KG1 (cell line): ENCODE measurements at regions not wholly inside any gene's neighbourhood (a gene's known extent, or its start where the extent isn't known, plus 50 kb on each side); places are given as distances from the start of the nearest gene placed in this dataset.
"Not testable (repeated sequence)": the region's sequence is repeated elsewhere in the genome, so short reads cannot be mapped to it uniquely, and the experiment has no call there.

ENCODE experiments used
- DNase-seq: peaks from one replicate; lab custom pipeline; 2025; lab: John Stamatoyannopoulos, UW

DNA sequence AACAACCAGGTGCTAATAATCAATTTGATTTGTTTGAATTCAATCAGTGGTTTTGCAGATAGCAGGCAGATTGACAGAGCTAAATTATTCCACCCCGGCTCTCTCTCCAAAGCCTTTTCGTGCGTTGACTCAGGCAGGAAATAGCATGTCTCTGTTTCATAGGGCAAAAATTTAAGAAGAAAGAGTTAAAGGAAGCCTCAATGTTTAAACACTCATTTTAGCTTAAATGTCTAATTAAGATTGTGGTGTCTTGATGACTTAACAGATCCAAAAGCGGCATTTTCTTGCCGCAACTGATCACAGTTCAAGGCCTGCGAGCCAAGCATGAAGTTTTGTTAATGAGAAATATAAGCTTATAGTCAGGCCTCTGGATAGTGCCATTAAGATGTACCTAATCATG lies 1051.1 kb upstream of the AUTS2 start:
- no peak for DNase-seq

DNA sequence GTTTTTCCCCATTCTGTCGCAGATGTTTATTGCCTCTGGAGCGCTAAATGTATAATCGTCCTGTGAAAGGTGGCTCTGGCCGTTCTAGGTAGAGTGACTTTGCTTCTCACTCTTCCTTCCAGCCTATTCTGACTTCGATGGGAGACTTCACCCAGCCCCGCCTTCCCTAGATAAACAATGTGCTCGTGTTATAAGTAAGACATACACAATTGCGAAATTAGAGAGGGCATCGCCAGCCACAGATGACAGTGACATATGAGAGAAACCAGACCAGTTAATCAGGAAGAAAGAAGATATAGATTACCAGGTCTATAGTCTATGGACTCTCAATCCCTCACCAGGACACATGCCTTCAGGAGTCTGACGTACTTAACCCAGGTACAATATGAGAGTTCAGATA lies 1050.5 kb upstream of the AUTS2 start:
- no peak for DNase-seq

DNA sequence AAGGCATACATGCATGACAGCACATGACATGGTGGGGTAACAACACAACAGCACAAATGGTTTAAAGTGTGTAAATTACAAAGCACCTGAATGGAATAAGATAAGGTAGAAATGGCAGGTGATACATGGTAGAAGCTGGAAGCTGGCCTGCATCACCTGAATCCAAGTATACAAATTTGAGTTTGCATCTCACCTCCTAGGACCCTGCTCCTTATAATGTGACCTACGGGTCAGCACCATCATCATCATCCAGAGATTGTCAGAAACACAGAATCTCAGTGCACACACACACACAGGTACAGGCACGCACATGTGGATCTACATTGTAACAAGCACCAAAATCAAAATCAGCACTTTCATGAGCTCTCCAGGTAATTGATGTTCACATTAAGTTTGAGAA lies 1048.2 kb upstream of the AUTS2 start:
- DNase-seq, result no peak

GRCh38 chr7:68550635-68551034 lies 1047.6 kb upstream of the AUTS2 start:
- no peak for DNase-seq

GRCh38 chr7:68556537-68556936 lies 1041.7 kb upstream of the AUTS2 start:
- DNase-seq, result no peak

GRCh38 chr7:68559518-68559917 lies 1038.8 kb upstream of the AUTS2 start:
- no peak for DNase-seq

- DNase-seq, result no peak
These were observed 1035.9 kb upstream of the AUTS2 start for GRCh38 chr7:68562323-68562899.

GRCh38 chr7:68564306-68565135 lies 1033.8 kb upstream of the AUTS2 start:
- no peak for DNase-seq

DNA sequence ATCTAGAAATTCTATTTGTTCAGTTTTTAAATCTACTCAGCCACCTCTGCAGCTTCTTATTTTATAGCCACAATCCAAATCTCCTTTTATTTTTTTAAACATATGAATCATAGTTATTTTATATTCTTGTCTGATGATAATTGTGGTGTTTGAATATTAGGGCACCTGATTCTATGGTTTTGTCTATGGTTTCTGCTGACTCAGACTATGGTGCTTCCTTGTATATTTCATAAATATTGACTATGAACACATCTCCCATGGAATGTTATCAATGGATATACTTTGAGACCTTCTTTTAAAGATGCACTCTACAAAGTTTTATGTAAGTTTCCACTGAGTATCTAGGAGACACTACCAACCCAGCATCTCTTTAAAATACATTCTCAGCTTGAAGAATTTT lies 1027.0 kb upstream of the AUTS2 start:
- no peak for DNase-seq

GRCh38 chr7:68573271-68574005 lies 1024.8 kb upstream of the AUTS2 start:
- DNase-seq, result no peak

DNA sequence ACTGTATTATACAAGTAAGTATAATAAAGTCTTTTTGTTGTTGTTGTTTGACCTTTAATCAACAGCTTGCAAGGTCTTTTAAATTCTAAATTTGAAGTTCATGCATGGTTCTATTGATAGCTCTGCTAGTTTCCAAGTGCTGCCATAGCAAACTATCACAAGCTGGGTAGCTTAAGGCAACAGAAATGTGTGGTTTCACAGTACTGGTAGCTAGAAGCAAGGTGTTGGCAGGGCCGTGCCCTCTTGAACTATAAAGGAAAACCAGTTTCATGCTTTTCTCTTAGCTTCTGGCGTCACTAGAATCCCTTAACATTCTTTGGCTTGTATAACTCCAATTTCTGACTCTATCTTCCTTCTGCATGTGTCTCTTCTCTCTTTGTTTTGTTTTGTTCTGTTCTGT lies 1021.9 kb upstream of the AUTS2 start:
- DNase-seq, result no peak

- DNase-seq, result no peak
These were observed 1016.9 kb upstream of the AUTS2 start for GRCh38 chr7:68581417-68581816.

DNA sequence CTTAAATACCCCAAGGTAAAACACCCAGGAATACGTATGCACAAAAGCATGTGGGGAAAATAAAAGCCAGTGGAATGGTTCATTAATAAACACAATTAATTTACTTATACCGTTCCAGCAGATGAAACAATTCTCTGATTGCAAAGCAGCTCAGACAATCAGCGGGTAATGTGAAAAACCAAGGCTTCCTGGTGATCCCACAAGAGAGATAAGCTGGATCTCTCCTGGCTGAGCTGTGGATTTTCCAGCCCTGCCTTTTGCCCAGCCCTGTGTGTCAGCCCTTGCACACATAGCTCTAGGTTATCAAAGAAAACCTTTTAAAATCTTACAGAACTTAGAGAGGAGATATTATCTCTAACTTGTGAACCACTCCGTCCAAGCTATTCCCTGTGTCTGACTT lies 1010.7 kb upstream of the AUTS2 start:
- DNase-seq, result no peak

DNA sequence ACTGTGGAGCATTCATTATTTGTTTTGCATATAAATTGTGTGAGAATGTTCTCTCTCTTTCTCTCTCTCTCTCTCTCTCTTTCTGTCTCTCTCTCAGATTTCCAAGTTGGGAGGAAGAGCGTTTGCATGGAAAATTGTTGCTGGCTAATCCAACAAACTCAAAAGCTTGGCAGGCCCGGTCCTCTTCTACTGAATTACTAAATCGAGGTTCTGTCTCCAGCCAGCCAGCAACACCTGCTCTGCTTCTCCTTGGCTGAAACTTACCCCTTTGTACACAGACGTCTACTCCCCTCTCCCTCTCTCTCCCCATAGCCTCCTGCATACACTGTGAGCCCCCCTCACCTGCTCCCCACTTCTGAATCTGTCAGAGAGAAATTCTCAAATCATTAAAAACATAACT lies 996.4 kb upstream of the AUTS2 start:
- DNase-seq, result no peak

DNA sequence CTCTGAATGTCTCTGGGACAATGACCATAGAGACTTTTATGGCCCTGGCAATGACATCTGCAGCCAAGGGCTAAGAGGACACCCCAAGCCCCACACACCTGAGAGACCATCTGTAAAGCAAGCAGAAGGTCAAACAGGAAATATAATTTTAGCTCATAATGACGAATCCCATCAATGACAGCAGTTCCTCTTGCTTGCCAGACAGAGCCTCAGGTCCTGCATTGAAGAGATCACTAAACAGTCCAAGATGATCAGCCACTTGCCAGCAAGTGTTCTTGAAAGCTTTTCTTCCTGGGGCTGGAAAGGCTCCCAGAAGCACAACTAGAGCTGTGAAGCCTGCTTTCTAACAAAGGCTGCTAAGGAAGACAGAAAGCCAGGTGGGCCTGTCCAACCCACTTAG lies 993.7 kb upstream of the AUTS2 start:
- no peak for DNase-seq

DNA sequence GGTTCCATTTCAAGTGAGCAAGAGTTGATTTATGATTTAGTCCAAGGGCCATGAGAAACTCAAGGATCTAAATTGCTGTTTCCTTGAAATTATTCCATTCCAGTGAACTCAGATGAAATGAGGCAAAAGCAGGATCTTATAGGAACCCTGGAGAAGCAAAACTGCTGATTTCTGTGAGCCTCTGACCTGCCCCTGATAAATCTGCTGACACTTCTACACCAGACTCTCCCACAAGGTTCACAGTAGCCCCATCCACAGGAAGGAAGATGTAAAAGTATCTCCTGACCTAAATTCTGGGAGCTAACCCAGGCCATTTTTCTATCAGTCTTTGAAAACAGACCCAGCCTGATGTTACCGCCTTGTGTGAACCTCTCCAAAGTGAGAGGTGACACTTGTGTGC lies 987.6 kb upstream of the AUTS2 start:
- no peak for DNase-seq

DNA sequence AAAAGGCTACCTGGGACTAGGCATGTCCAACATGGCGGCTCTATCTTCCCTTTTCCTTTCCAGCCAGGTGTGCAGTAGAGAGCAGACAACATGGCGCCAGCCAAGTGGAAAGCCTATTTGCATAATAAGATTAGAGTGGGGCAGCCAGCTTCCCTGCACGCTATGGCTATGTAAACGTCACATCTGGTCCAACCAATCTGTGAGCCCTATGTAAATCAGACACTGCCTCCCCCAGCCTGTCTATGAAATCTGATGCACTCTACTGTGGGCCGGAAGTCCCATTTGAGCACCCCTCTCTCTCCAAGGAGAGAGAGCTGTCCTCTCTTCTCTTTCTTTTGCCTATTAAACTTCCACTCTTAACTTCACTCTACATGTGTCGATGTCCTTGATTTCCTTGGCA lies 984.9 kb upstream of the AUTS2 start:
- DNase-seq, result no peak

DNA sequence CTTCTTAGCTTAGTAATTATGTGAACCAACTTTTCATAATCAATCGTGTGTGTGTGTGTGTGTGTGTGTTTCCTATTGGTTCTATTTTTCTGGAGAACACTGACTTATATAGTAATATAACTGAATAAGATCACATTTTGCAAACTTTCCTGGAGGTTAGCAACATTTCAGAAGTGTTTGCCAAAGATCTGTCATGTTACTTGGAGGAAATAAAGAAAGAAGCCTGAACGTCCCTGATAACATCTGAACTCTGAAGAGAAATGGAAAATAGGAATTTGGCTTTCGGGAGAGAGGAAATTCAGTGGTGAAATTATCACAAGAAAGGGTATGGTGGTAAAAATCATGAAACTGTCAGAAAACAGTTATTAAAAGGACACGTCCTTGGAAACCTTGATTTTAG lies 984.4 kb upstream of the AUTS2 start:
- no peak for DNase-seq

GRCh38 chr7:68619526-68619925 lies 978.7 kb upstream of the AUTS2 start:
- no peak for DNase-seq

DNA sequence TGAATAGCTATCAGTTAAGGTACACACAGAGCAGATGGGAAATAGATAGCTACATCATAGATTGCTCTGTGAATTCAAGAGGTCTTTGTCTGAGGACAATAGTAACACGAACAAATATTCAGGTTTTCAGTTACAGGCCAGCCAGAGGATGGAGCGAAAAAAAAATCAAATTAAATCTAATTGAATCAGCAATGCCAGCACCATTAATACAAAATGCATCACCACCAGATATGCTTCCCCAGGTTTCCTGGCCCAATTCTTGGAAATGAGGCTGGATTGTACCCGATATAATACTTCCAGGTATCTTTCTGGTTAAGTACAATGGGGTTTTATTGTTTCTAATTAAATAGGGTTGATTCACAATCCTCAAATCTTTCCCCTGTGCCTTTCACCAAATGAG lies 975.8 kb upstream of the AUTS2 start:
- DNase-seq, result no peak

GRCh38 chr7:68623030-68623429 lies 975.2 kb upstream of the AUTS2 start:
- DNase-seq, result no peak

- no peak for DNase-seq
These were observed 970.9 kb upstream of the AUTS2 start for GRCh38 chr7:68627247-68627864.

DNA sequence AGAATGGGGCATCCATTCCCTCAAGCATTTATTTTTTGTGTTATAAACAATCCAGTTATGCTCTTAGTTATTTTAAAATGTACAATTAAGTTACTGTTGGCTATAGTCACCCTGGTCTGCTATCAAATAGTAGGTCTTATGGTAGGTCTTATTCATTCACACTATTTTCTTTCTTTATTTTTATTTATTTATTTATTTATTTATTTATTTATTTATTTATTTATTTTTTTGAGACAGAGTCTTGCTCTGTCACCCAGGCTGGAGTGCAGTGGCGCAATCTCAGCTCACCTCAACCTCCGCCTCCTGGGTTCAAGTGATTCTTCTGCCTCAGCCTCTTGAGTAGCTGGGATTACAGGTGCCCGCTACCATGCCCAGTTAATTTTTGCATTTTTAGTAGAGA lies 967.4 kb upstream of the AUTS2 start:
- DNase-seq, result not testable (repeated sequence)
